ENCODE measurements at regions not wholly inside any gene's neighbourhood (a gene's known extent, or its start where the extent isn't known, plus 50 kb on each side); places are given as distances from the start of the nearest gene placed in this dataset.

- TF ChIP-seq CTCF (IDR thresholded peaks at IDR 0.05; ENCODE audit: insufficient read depth, low read length, poor library complexity, severe bottlenecking) (no peak), EZH2phosphoT487 (conservative IDR thresholded peaks at IDR 0.05; ENCODE audit: low read length) (no peak)
- H3K36me3 ChIP-seq (ENCODE audit: low read length): no peaks in the 10 kb centered on the region
- H3K9me2 ChIP-seq (replicated peaks; ENCODE audit: insufficient read depth, low read length): no peaks in the 10 kb centered on the region
- H3K79me2 ChIP-seq (ENCODE audit: insufficient read depth, low read length): no peaks in the 10 kb centered on the region
- H3K4me2 ChIP-seq (ENCODE audit: low read depth, low read length, poor library complexity, severe bottlenecking): no peak overlapping the region
- no peaks in the 10 kb centered on the region for H3K9me3 ChIP-seq (ENCODE audit: insufficient read depth, low read length)
- no peak overlapping the region for H3K9ac ChIP-seq (ENCODE audit: low read length)
- H3K4me3 ChIP-seq (ENCODE audit: insufficient read depth, low read length, poor library complexity, severe bottlenecking): no peak overlapping the region
- no peak overlapping the region for H2AFZ ChIP-seq (ENCODE audit: low read depth, low read length, severe bottlenecking)
- H3K27me3 ChIP-seq (ENCODE audit: low read length): 0 out of 2 replicates have a peak, but pooled peaks cover 3% of the 10 kb centered on the region
- H3F3A ChIP-seq (ENCODE audit: insufficient read depth): no peaks in the 10 kb centered on the region
- no peak overlapping the region for H3K27ac ChIP-seq (ENCODE audit: low read depth, low read length)
- no peaks in the 10 kb centered on the region for H4K20me1 ChIP-seq (ENCODE audit: low read depth, low read length)
These were observed 207.9 kb downstream of the BTG1 start for GRCh38 chr12:91937706-91938105.

- TF ChIP-seq EZH2phosphoT487 (conservative IDR thresholded peaks at IDR 0.05; ENCODE audit: low read length): no peak
- TF ChIP-seq CTCF (IDR thresholded peaks at IDR 0.05; ENCODE audit: insufficient read depth, low read length, poor library complexity, severe bottlenecking): no peak
- H3K9me2 ChIP-seq (replicated peaks; ENCODE audit: insufficient read depth, low read length): no peaks in the 10 kb centered on the region
- H3K27me3 ChIP-seq (ENCODE audit: low read length): no peaks in the 10 kb centered on the region
- H3K4me2 ChIP-seq (ENCODE audit: low read depth, low read length, poor library complexity, severe bottlenecking): no peak overlapping the region
- H2AFZ ChIP-seq (ENCODE audit: low read depth, low read length, severe bottlenecking): no peak overlapping the region
- H3F3A ChIP-seq (ENCODE audit: insufficient read depth): no peaks in the 10 kb centered on the region
- H3K27ac ChIP-seq (ENCODE audit: low read depth, low read length): no peak overlapping the region
- no peaks in the 10 kb centered on the region for H3K79me2 ChIP-seq (ENCODE audit: insufficient read depth, low read length)
- no peaks in the 10 kb centered on the region for H3K9me3 ChIP-seq (ENCODE audit: insufficient read depth, low read length)
- H4K20me1 ChIP-seq (ENCODE audit: low read depth, low read length): no peaks in the 10 kb centered on the region
- no peak overlapping the region for H3K9ac ChIP-seq (ENCODE audit: low read length)
- H3K36me3 ChIP-seq (ENCODE audit: low read length): no peaks in the 10 kb centered on the region
- H3K4me3 ChIP-seq (ENCODE audit: insufficient read depth, low read length, poor library complexity, severe bottlenecking): no peak overlapping the region
These were observed 208.6 kb downstream of the BTG1 start for GRCh38 chr12:91937009-91937408.

DNA sequence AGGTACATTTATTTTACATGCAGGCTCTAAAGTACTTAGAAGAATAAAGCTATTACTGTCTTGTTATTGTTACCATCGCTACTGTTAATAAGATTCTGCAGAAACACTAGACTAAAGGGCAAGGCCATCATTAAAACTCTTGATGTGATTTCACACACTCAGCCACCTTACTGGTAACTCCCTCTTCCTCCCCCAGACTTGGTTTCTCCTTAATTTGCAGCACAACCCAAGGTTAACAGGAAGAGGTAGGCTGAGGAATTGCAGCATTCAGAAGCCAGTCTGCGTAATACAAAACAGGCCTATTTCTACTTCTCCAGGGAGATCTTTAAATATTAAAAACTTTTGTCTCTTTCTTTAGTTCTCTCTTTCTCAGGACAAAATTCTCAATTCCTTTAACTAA lies 210.3 kb downstream of the BTG1 start:
- TF ChIP-seq EZH2phosphoT487 (conservative IDR thresholded peaks at IDR 0.05; ENCODE audit: low read length) (no peak), CTCF (IDR thresholded peaks at IDR 0.05; ENCODE audit: insufficient read depth, low read length, poor library complexity, severe bottlenecking) (no peak)

More for the DNA sequence above, 210.3 kb downstream of the BTG1 start:
- Histone ChIP-seq H3K27me3 (ENCODE audit: low read length) (no peaks in the 10 kb centered on the region), H3K9ac (ENCODE audit: low read length) (no peak overlapping the region), H3K36me3 (ENCODE audit: low read length) (no peaks in the 10 kb centered on the region), H3K4me2 (ENCODE audit: low read depth, low read length, poor library complexity, severe bottlenecking) (no peak overlapping the region), H3K79me2 (ENCODE audit: insufficient read depth, low read length) (no peaks in the 10 kb centered on the region), H3K4me3 (ENCODE audit: insufficient read depth, low read length, poor library complexity, severe bottlenecking) (no peak overlapping the region), H3K9me2 (replicated peaks; ENCODE audit: insufficient read depth, low read length) (no peaks in the 10 kb centered on the region), H3K9me3 (ENCODE audit: insufficient read depth, low read length) (no peaks in the 10 kb centered on the region), H4K20me1 (ENCODE audit: low read depth, low read length) (no peaks in the 10 kb centered on the region), H3K27ac (ENCODE audit: low read depth, low read length) (no peak overlapping the region), H3F3A (ENCODE audit: insufficient read depth) (no peaks in the 10 kb centered on the region), H2AFZ (ENCODE audit: low read depth, low read length, severe bottlenecking) (no peak overlapping the region)

Data from SU-DHL-6 (cell line).